Neural cell (in vitro differentiated cells): ENCODE measurements at regions not wholly inside any gene's neighbourhood (a gene's known extent, or its start where the extent isn't known, plus 50 kb on each side); places are given as distances from the start of the nearest gene placed in this dataset.

Experiments
- EP300 ChIP-seq: fragments of 450-650 bp; conservative IDR thresholded peaks from 2 replicates; pipeline ENCODE4 v1.6.1; 2014; ENCODE audit warnings: antibody characterized with exemption, mild to moderate bottlenecking, moderate library complexity; ENCODE audit not compliant: poor library complexity, severe bottlenecking
- EZH2 ChIP-seq: fragments of 200-600, 300-800 bp; shearing (Covaris generic), sonication (generic); IDR thresholded peaks from 2 replicates; pipeline ENCODE4 v1.6.1; 2014; ENCODE audit warnings: antibody characterized with exemption, low read length, borderline replicate concordance, mild to moderate bottlenecking; ENCODE audit not compliant: insufficient read depth, poor library complexity, severe bottlenecking
- TAF1 ChIP-seq: IDR thresholded peaks from 2 replicates; pipeline ENCODE4 v1.6.1; 2012; ENCODE audit warnings: low read depth
- TF ChIP-seq, protein P1 (sequence below): IDR thresholded peaks from 2 replicates; pipeline ENCODE4 v1.6.1; 2012; ENCODE audit warnings: borderline replicate concordance
- TF ChIP-seq, protein P2 (sequence below): fragments of 450-650 bp; IDR thresholded peaks from 2 replicates; pipeline ENCODE4 v1.5.1; 2014; ENCODE audit warnings: antibody characterized with exemption, mild to moderate bottlenecking, moderate library complexity; ENCODE audit not compliant: poor library complexity, severe bottlenecking

DNA sequence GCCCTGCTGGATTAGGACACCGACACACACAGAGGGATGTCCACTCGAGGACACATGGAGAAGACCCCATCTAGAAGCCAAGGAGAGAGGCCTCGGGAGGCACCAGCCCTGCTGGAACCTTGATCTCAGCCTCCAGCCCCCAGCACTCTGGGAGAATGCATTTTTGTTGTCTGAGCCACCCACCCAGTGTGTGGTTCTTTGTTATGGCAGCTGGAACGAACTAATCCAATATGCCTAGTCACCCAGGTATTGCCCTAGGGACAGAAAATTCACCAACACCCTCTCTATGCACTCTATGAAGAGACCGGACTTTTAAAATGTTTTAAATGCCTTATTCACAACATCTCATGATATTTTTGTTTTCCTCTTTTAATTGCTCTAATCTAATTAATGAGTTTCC, 117.4 kb downstream of the CRYAA start:
- TF ChIP-seq, protein P1, sequence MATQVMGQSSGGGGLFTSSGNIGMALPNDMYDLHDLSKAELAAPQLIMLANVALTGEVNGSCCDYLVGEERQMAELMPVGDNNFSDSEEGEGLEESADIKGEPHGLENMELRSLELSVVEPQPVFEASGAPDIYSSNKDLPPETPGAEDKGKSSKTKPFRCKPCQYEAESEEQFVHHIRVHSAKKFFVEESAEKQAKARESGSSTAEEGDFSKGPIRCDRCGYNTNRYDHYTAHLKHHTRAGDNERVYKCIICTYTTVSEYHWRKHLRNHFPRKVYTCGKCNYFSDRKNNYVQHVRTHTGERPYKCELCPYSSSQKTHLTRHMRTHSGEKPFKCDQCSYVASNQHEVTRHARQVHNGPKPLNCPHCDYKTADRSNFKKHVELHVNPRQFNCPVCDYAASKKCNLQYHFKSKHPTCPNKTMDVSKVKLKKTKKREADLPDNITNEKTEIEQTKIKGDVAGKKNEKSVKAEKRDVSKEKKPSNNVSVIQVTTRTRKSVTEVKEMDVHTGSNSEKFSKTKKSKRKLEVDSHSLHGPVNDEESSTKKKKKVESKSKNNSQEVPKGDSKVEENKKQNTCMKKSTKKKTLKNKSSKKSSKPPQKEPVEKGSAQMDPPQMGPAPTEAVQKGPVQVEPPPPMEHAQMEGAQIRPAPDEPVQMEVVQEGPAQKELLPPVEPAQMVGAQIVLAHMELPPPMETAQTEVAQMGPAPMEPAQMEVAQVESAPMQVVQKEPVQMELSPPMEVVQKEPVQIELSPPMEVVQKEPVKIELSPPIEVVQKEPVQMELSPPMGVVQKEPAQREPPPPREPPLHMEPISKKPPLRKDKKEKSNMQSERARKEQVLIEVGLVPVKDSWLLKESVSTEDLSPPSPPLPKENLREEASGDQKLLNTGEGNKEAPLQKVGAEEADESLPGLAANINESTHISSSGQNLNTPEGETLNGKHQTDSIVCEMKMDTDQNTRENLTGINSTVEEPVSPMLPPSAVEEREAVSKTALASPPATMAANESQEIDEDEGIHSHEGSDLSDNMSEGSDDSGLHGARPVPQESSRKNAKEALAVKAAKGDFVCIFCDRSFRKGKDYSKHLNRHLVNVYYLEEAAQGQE, result no peak
- TF ChIP-seq TAF1 (no peak), EZH2 (no peak), EP300 (no peak)
- TF ChIP-seq, protein P2, sequence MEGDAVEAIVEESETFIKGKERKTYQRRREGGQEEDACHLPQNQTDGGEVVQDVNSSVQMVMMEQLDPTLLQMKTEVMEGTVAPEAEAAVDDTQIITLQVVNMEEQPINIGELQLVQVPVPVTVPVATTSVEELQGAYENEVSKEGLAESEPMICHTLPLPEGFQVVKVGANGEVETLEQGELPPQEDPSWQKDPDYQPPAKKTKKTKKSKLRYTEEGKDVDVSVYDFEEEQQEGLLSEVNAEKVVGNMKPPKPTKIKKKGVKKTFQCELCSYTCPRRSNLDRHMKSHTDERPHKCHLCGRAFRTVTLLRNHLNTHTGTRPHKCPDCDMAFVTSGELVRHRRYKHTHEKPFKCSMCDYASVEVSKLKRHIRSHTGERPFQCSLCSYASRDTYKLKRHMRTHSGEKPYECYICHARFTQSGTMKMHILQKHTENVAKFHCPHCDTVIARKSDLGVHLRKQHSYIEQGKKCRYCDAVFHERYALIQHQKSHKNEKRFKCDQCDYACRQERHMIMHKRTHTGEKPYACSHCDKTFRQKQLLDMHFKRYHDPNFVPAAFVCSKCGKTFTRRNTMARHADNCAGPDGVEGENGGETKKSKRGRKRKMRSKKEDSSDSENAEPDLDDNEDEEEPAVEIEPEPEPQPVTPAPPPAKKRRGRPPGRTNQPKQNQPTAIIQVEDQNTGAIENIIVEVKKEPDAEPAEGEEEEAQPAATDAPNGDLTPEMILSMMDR, result no peak
